GM12891 (cell line): ENCODE measurements at regions not wholly inside any gene's neighbourhood (a gene's known extent, or its start where the extent isn't known, plus 50 kb on each side); places are given as distances from the start of the nearest gene placed in this dataset.

Experiments
- POLR2A ChIP-seq: IDR thresholded peaks from 2 replicates; pipeline ENCODE4 v1.6.1; 2011; ENCODE audit warnings: low read depth, low read length, control low read depth
- POLR2AphosphoS5 ChIP-seq: IDR thresholded peaks from 2 replicates; pipeline ENCODE4 v1.6.1; 2011; ENCODE audit warnings: low read depth, low read length, control low read depth

DNA sequence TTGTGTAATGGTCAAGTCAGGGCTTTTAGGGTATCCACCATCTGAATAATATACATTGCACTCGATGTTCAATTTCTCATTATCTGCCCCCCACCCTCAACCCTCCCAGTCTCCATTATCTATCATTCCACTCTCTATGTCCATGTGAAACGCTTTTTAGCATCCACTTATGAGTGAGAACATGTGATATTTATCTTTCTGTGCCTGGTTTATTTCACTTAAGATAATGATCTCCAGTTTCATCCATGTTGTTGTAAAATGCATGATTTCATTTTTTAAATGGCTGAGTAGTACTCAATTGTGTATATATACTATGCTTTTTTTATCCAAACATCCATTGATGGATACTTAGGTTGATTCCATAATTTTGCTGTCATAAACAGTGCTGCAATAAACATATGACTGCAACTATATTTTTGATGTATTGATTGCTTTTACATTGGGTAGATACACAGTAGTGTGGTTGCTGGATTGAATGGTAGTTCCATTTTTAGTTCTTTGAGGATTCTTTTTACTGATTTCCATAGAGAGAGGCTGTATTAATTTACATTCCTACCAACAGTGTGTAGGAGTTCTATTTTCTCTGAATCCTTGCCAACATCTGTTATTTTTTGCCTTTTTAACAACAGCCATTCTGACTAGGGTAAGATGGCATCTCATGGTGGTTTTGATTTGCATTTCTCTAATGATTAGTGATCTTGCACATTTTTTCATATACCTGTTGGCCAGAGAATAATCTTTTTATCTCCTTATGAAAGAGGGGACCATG is 332.9 kb upstream of the TGFBR2 start:
- TF ChIP-seq POLR2AphosphoS5 = no peak
- TF ChIP-seq POLR2A = no peak
